ENCODE measurements at regions not wholly inside any gene's neighbourhood (a gene's known extent, or its start where the extent isn't known, plus 50 kb on each side); places are given as distances from the start of the nearest gene placed in this dataset.

GRCh38 chr21:16370186-16370585, 640.4 kb downstream of the USP25 start:
- H3K4me1 ChIP-seq = no peaks in the 10 kb centered on the region
- no peak for TF ChIP-seq POLR2A (IDR thresholded peaks at IDR 0.05)
- TF ChIP-seq POLR2AphosphoS5 (IDR thresholded peaks at IDR 0.05) = no peak
- TF ChIP-seq CTCF (IDR thresholded peaks at IDR 0.05 in 8 of 11, conservative IDR thresholded peaks at IDR 0.05 in 3 of 11) = no peak
- H3K4me3 ChIP-seq = no peak overlapping the region
- WGBS, 5 donors = 83 to 90% (median 87%) methylated on average over 10 of the region's 10 CpGs
- no peaks in the 10 kb centered on the region for H3K27me3 ChIP-seq (replicated peaks in 1 of 7)
- H3K36me3 ChIP-seq = no peaks in the 10 kb centered on the region
- no peaks in the 10 kb centered on the region for H3K9me3 ChIP-seq
- no peak overlapping the region for H3K27ac ChIP-seq
- DNase-seq = no peak
- intact Hi-C loops (cut with DNase I; ENCODE audit: low total_unique reads) = no loop called here

- H3K4me3 ChIP-seq = no peak overlapping the region
- no peaks in the 10 kb centered on the region for H3K9me3 ChIP-seq
- H3K27ac ChIP-seq = no peak overlapping the region
- H3K27me3 ChIP-seq (replicated peaks in 1 of 7) = no peaks in the 10 kb centered on the region
- no peaks in the 10 kb centered on the region for H3K4me1 ChIP-seq
- H3K36me3 ChIP-seq = no peaks in the 10 kb centered on the region
- TF ChIP-seq POLR2AphosphoS5 (IDR thresholded peaks at IDR 0.05) (no peak), CTCF (IDR thresholded peaks at IDR 0.05 in 8 of 11, conservative IDR thresholded peaks at IDR 0.05 in 3 of 11) (no peak), POLR2A (IDR thresholded peaks at IDR 0.05) (no peak)
- intact Hi-C loops (cut with DNase I; ENCODE audit: low total_unique reads) = no loop called here
- DNase-seq = no peak
Observed at GRCh38 chr21:16372586-16372985, 642.8 kb downstream of the USP25 start.

GRCh38 chr21:16376673-16377072, 646.9 kb downstream of the USP25 start:
- Histone ChIP-seq H3K9me3 (no peaks in the 10 kb centered on the region), H3K27ac (no peak overlapping the region), H3K4me3 (no peak overlapping the region), H3K36me3 (no peaks in the 10 kb centered on the region), H3K27me3 (replicated peaks in 1 of 7) (no peaks in the 10 kb centered on the region), H3K4me1 (no peaks in the 10 kb centered on the region)
- TF ChIP-seq CTCF (IDR thresholded peaks at IDR 0.05 in 8 of 11, conservative IDR thresholded peaks at IDR 0.05 in 3 of 11) = no peak
- TF ChIP-seq POLR2A (IDR thresholded peaks at IDR 0.05) = no peak
- TF ChIP-seq POLR2AphosphoS5 (IDR thresholded peaks at IDR 0.05) = no peak
- 58 to 89% (median 67%) methylated on average over 2 of the region's 2 CpGs for WGBS, 5 donors
- intact Hi-C loops (cut with DNase I; ENCODE audit: low total_unique reads) = no loop called here
- DNase-seq = no peak

GRCh38 chr21:16377120-16377658, 647.4 kb downstream of the USP25 start:
- Histone ChIP-seq H3K27ac (no peak overlapping the region), H3K27me3 (replicated peaks in 1 of 7) (no peaks in the 10 kb centered on the region), H3K4me1 (no peaks in the 10 kb centered on the region), H3K9me3 (no peaks in the 10 kb centered on the region), H3K36me3 (no peaks in the 10 kb centered on the region), H3K4me3 (no peak overlapping the region)
- TF ChIP-seq POLR2A (IDR thresholded peaks at IDR 0.05) (no peak), POLR2AphosphoS5 (IDR thresholded peaks at IDR 0.05) (no peak), CTCF (IDR thresholded peaks at IDR 0.05 in 8 of 11, conservative IDR thresholded peaks at IDR 0.05 in 3 of 11) (no peak)
- 75 to 85% (median 81%) methylated on average over 6 of the region's 6 CpGs for WGBS, 5 donors
- DNase-seq = no peak
- intact Hi-C loops (cut with DNase I; ENCODE audit: low total_unique reads) = no loop called here

Measured in spleen (tissue), 11 donors.